ENCODE measurements at regions not wholly inside any gene's neighbourhood (a gene's known extent, or its start where the extent isn't known, plus 50 kb on each side); places are given as distances from the start of the nearest gene placed in this dataset.

GRCh38 chr1:5272325-5272724 is 617.9 kb downstream of the AJAP1 start:
- no peak overlapping the region for H2AFZ ChIP-seq
- H3K4me1 ChIP-seq, result no peaks in the 10 kb centered on the region
- no peaks in the 10 kb centered on the region for H3K9me3 ChIP-seq (ENCODE audit: control insufficient read depth, low read length)
- no peak overlapping the region for H3K4me3 ChIP-seq (ENCODE audit: low read depth, low read length)
- H3K36me3 ChIP-seq (ENCODE audit: control insufficient read depth, insufficient read depth, low read length), result no peaks in the 10 kb centered on the region
- no peak for TF ChIP-seq CTCF (IDR thresholded peaks at IDR 0.05)
- H3K9ac ChIP-seq, result no peak overlapping the region
- no peak overlapping the region for H3K27ac ChIP-seq
- no peak overlapping the region for H3K4me2 ChIP-seq (ENCODE audit: low read length)
- H3K79me2 ChIP-seq, result no peaks in the 10 kb centered on the region
- H3K27me3 ChIP-seq (ENCODE audit: control insufficient read depth, insufficient read depth, low read length), result no peaks in the 10 kb centered on the region

- no peak overlapping the region for H3K4me3 ChIP-seq (ENCODE audit: low read depth, low read length)
- no peaks in the 10 kb centered on the region for H3K9me3 ChIP-seq (ENCODE audit: control insufficient read depth, low read length)
- H2AFZ ChIP-seq, result no peak overlapping the region
- no peak overlapping the region for H3K4me2 ChIP-seq (ENCODE audit: low read length)
- H3K27me3 ChIP-seq (ENCODE audit: control insufficient read depth, insufficient read depth, low read length), result no peaks in the 10 kb centered on the region
- H3K36me3 ChIP-seq (ENCODE audit: control insufficient read depth, insufficient read depth, low read length), result no peaks in the 10 kb centered on the region
- H3K9ac ChIP-seq, result no peak overlapping the region
- no peaks in the 10 kb centered on the region for H3K79me2 ChIP-seq
- TF ChIP-seq CTCF (IDR thresholded peaks at IDR 0.05), result no peak
- no peaks in the 10 kb centered on the region for H3K4me1 ChIP-seq
- no peak overlapping the region for H3K27ac ChIP-seq
These were observed 616.9 kb downstream of the AJAP1 start for GRCh38 chr1:5271264-5271663.

- no peaks in the 10 kb centered on the region for H3K79me2 ChIP-seq
- no peaks in the 10 kb centered on the region for H3K4me1 ChIP-seq
- H3K27ac ChIP-seq, result no peak overlapping the region
- no peaks in the 10 kb centered on the region for H3K36me3 ChIP-seq (ENCODE audit: control insufficient read depth, insufficient read depth, low read length)
- TF ChIP-seq CTCF (IDR thresholded peaks at IDR 0.05), result no peak
- no peaks in the 10 kb centered on the region for H3K27me3 ChIP-seq (ENCODE audit: control insufficient read depth, insufficient read depth, low read length)
- H3K4me3 ChIP-seq (ENCODE audit: low read depth, low read length), result no peak overlapping the region
- no peak overlapping the region for H3K9ac ChIP-seq
- H3K9me3 ChIP-seq (ENCODE audit: control insufficient read depth, low read length), result no peaks in the 10 kb centered on the region
- H3K4me2 ChIP-seq (ENCODE audit: low read length), result no peak overlapping the region
- no peak overlapping the region for H2AFZ ChIP-seq
These were observed 615.5 kb downstream of the AJAP1 start for GRCh38 chr1:5269901-5270300.

GRCh38 chr1:5267603-5268235 is 613.3 kb downstream of the AJAP1 start:
- Histone ChIP-seq H3K4me3 (ENCODE audit: low read depth, low read length) (no peak overlapping the region), H3K27ac (no peak overlapping the region), H3K4me1 (no peaks in the 10 kb centered on the region), H3K4me2 (ENCODE audit: low read length) (no peak overlapping the region), H3K9me3 (ENCODE audit: control insufficient read depth, low read length) (no peaks in the 10 kb centered on the region), H3K79me2 (no peaks in the 10 kb centered on the region), H3K27me3 (ENCODE audit: control insufficient read depth, insufficient read depth, low read length) (no peaks in the 10 kb centered on the region), H3K36me3 (ENCODE audit: control insufficient read depth, insufficient read depth, low read length) (no peaks in the 10 kb centered on the region), H2AFZ (no peak overlapping the region), H3K9ac (no peak overlapping the region)
- TF ChIP-seq CTCF (IDR thresholded peaks at IDR 0.05), result no peak

GRCh38 chr1:5265438-5266075 is 611.1 kb downstream of the AJAP1 start:
- no peak overlapping the region for H3K4me3 ChIP-seq (ENCODE audit: low read depth, low read length)
- no peaks in the 10 kb centered on the region for H3K4me1 ChIP-seq
- H3K27me3 ChIP-seq (ENCODE audit: control insufficient read depth, insufficient read depth, low read length), result no peaks in the 10 kb centered on the region
- no peak for TF ChIP-seq CTCF (IDR thresholded peaks at IDR 0.05)
- no peaks in the 10 kb centered on the region for H3K79me2 ChIP-seq
- no peaks in the 10 kb centered on the region for H3K9me3 ChIP-seq (ENCODE audit: control insufficient read depth, low read length)
- no peak overlapping the region for H3K9ac ChIP-seq
- no peaks in the 10 kb centered on the region for H3K36me3 ChIP-seq (ENCODE audit: control insufficient read depth, insufficient read depth, low read length)
- H2AFZ ChIP-seq, result no peak overlapping the region
- H3K27ac ChIP-seq, result no peak overlapping the region
- no peak overlapping the region for H3K4me2 ChIP-seq (ENCODE audit: low read length)
